Fibroblast of lung (primary cell): ENCODE measurements at regions not wholly inside any gene's neighbourhood (a gene's known extent, or its start where the extent isn't known, plus 50 kb on each side); places are given as distances from the start of the nearest gene placed in this dataset.
A peak's percentile ranks its signal among the peaks of the same experiment; 100 is the strongest.

Experiments
- DNase-seq, 2 donors: peaks; one replicate each; pipeline versions ENCODE4 v3.0.0 to v3.0.0-alpha.2; 2010; ENCODE audit warnings: low read depth in 2 of 2
- H2AFZ ChIP-seq: 2 replicates; pipeline ENCODE4 v1.5.1; 2012; ENCODE audit warnings: low read length, control low read depth, inconsistent platforms
- H3K27ac ChIP-seq: 2 replicates; pipeline ENCODE4 v1.5.1; 2011; ENCODE audit warnings: low read length, control low read depth; ENCODE audit not compliant: insufficient read depth
- H3K27me3 ChIP-seq: 2 replicates; pipeline ENCODE4 v1.5.1; 2011; ENCODE audit warnings: mild to moderate bottlenecking, low read length; ENCODE audit not compliant: control insufficient read depth, insufficient read depth
- H3K36me3 ChIP-seq: 2 replicates; pipeline ENCODE4 v1.5.1; 2011; ENCODE audit warnings: low read length; ENCODE audit not compliant: control insufficient read depth, insufficient read depth
- H3K4me1 ChIP-seq: 2 replicates; pipeline ENCODE4 v1.5.1; 2011; ENCODE audit warnings: low read length; ENCODE audit not compliant: control insufficient read depth, insufficient read depth; ENCODE audit errors: extremely low read depth
- H3K4me2 ChIP-seq: 2 replicates; pipeline ENCODE4 v1.5.1; 2011; ENCODE audit warnings: low read length, control low read depth; ENCODE audit not compliant: insufficient read depth; ENCODE audit errors: extremely low read depth
- H3K4me3 ChIP-seq, 4 experiments: fragments of 200-600 bp in 1 of 4; sonication (generic) in 1 of 4; replicated peaks in 1 of 4; 2 replicates each; pipeline ENCODE4 v1.5.1; 2011 to 2016; ENCODE audit warnings: low read length in 4 of 4, low read depth in 3 of 4, mild to moderate bottlenecking in 3 of 4, control low read depth in 2 of 4, inconsistent platforms in 1 of 4, mixed read lengths in 1 of 4; ENCODE audit not compliant: insufficient read depth in 1 of 4; ENCODE audit errors: control extremely low read depth in 1 of 4
- H3K79me2 ChIP-seq: 2 replicates; pipeline ENCODE4 v1.5.1; 2012; ENCODE audit warnings: mild to moderate bottlenecking, low read length, inconsistent platforms; ENCODE audit not compliant: control insufficient read depth, insufficient read depth
- H3K9ac ChIP-seq: 2 replicates; pipeline ENCODE4 v1.5.1; 2011; ENCODE audit warnings: mild to moderate bottlenecking, low read length, control low read depth; ENCODE audit not compliant: insufficient read depth
- H3K9me3 ChIP-seq: 2 replicates; pipeline ENCODE4 v1.5.1; 2012; ENCODE audit warnings: low read depth, low read length; ENCODE audit not compliant: control insufficient read depth, insufficient read depth
- H4K20me1 ChIP-seq: 2 replicates; pipeline ENCODE4 v1.5.1; 2011; ENCODE audit warnings: low read length; ENCODE audit not compliant: control insufficient read depth, insufficient read depth; ENCODE audit errors: extremely low read depth
- EZH2 ChIP-seq: IDR thresholded peaks from 2 replicates; pipeline ENCODE4 v1.5.1; 2012; ENCODE audit warnings: low read length, control low read depth, mild to moderate bottlenecking; ENCODE audit errors: missing control alignments
- TF ChIP-seq, protein P1 (sequence below), 2 donors: IDR thresholded peaks in 1 of 2; conservative IDR thresholded peaks in 1 of 2; 1 replicate in 1 of 2; 2 replicates in 1 of 2; pipeline ENCODE4 v1.5.1; 2011 to 2012; ENCODE audit warnings: low read length in 2 of 2, control low read depth in 1 of 2, inconsistent platforms in 1 of 2, low read depth in 1 of 2, mild to moderate bottlenecking in 1 of 2

DNA sequence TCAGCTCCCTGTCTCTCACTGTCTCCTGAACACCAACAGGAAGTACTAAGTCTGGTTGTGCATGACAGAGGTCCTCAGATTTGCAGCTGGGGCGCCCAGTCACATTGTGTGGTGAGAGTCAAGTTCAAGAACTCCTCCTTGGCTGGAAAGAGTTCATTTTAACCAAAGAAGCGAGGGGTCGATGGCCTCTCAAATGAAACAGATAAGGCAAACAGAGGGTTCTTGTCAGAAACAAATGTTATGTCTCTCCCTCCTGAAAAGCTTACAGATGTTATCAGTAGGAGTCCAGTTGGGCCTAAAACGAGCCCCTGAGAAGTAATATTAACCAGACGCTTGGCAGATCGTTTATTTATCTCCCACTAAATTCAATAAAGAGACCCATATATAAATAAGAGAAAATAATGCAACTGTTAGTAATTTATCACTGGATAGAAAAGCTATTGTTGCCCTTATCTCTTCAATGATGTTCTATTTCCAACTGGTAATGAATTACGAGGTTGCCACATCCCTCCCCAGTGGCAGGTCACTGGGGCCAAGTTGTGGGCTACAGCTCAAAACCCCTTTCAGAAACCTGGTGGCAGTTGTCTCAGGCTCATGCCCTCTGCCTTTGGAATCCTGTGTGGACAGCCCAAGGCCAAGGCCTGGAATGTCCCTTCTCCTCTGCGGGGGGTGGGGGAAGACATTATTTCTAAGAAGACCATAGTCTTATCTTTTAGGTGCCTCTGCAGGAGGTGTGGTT is 307.5 kb upstream of the DYNLRB2 start:
- no peak for TF ChIP-seq EZH2
- TF ChIP-seq, protein P1, sequence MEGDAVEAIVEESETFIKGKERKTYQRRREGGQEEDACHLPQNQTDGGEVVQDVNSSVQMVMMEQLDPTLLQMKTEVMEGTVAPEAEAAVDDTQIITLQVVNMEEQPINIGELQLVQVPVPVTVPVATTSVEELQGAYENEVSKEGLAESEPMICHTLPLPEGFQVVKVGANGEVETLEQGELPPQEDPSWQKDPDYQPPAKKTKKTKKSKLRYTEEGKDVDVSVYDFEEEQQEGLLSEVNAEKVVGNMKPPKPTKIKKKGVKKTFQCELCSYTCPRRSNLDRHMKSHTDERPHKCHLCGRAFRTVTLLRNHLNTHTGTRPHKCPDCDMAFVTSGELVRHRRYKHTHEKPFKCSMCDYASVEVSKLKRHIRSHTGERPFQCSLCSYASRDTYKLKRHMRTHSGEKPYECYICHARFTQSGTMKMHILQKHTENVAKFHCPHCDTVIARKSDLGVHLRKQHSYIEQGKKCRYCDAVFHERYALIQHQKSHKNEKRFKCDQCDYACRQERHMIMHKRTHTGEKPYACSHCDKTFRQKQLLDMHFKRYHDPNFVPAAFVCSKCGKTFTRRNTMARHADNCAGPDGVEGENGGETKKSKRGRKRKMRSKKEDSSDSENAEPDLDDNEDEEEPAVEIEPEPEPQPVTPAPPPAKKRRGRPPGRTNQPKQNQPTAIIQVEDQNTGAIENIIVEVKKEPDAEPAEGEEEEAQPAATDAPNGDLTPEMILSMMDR (conservative IDR thresholded peaks at IDR 0.05 in 1 of 2, IDR thresholded peaks at IDR 0.05 in 1 of 2; ENCODE audit: low read depth in 1 of 2, low read length in 2 of 2), result no peak
- H3K27ac ChIP-seq, result no peak overlapping the region

DNA sequence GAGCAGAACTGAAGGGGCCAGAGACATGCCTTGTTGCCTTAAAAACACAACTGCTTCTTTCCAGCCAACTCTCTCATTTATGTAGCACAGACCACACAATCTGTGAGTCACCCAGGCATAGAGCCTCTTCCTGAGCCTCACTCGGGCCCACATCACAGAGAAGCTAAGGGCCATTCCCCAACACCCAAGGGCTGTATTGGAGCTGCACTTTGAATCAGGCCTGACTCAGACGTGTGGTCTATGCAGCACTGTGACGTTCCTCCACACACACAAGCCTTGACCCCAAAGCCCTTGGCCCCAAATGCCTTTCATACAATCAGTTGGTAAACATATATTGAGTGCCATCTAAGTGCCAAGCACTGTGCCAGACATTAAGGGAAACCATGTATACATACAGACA is 308.9 kb upstream of the DYNLRB2 start:
- Histone ChIP-seq H3K9ac (no peak overlapping the region), H3K4me1 (peaks cover 4% of the 10 kb centered on the region), H3K9me3 (no peaks in the 10 kb centered on the region), H3K79me2 (no peaks in the 10 kb centered on the region), H3K4me2 (peak overlapping the region; percentile 51), H3K27me3 (no peaks in the 10 kb centered on the region), H3K4me3 (no peak overlapping the region), H4K20me1 (no peaks in the 10 kb centered on the region), H3K27ac (peak overlapping the region; percentile 35), H2AFZ (no peak overlapping the region), H3K36me3 (no peaks in the 10 kb centered on the region)
- peak; percentile 75 to 94 for DNase-seq
- TF ChIP-seq EZH2, result no peak
- TF ChIP-seq, protein P1 (conservative IDR thresholded peaks at IDR 0.05 in 1 of 2, IDR thresholded peaks at IDR 0.05 in 1 of 2; ENCODE audit: low read depth in 1 of 2, low read length in 2 of 2), result no peak

More for the DNA sequence above, 307.5 kb upstream of the DYNLRB2 start:
- Histone ChIP-seq H3K9ac (no peak overlapping the region), H2AFZ (no peak overlapping the region), H4K20me1 (no peaks in the 10 kb centered on the region), H3K4me2 (no peak overlapping the region), H3K27me3 (no peaks in the 10 kb centered on the region), H3K36me3 (no peaks in the 10 kb centered on the region), H3K79me2 (no peaks in the 10 kb centered on the region), H3K4me3 (no peak overlapping the region), H3K9me3 (no peaks in the 10 kb centered on the region), H3K4me1 (peaks cover 4% of the 10 kb centered on the region)
- DNase-seq, result peak in 1 of 2 donors; percentile 43

DNA sequence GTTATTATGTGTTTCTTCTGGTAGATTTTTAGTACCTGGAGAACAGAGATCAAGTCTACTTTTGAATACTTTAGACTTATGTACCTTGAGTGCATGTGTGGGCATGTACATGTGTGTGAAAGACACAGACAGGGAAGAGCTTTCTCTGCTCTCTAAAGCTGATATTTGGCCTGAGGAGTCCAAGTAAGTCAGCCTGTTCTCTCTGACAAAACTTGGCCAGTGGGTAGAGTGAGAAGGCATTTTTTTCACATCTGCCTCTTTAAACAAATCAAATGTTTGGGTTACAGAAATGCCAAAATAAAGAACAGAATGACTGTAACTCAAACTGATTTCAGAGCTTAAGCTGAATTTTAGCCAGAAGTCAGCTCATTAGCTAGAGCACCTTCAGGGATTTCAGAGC is 309.7 kb upstream of the DYNLRB2 start:
- Histone ChIP-seq H3K27me3 (no peaks in the 10 kb centered on the region), H4K20me1 (no peaks in the 10 kb centered on the region), H2AFZ (no peak overlapping the region), H3K36me3 (no peaks in the 10 kb centered on the region), H3K4me1 (peaks cover 4% of the 10 kb centered on the region), H3K4me2 (peak overlapping the region; percentile 51), H3K27ac (peak overlapping the region; percentile 35), H3K4me3 (no peak overlapping the region), H3K9ac (no peak overlapping the region), H3K9me3 (no peaks in the 10 kb centered on the region), H3K79me2 (no peaks in the 10 kb centered on the region)
- TF ChIP-seq, protein P1 (conservative IDR thresholded peaks at IDR 0.05 in 1 of 2, IDR thresholded peaks at IDR 0.05 in 1 of 2; ENCODE audit: low read depth in 1 of 2, low read length in 2 of 2), result no peak
- no peak for TF ChIP-seq EZH2
- peak; percentile 35 to 41 for DNase-seq
